ENCODE measurements at regions not wholly inside any gene's neighbourhood (a gene's known extent, or its start where the extent isn't known, plus 50 kb on each side); places are given as distances from the start of the nearest gene placed in this dataset.

DNA sequence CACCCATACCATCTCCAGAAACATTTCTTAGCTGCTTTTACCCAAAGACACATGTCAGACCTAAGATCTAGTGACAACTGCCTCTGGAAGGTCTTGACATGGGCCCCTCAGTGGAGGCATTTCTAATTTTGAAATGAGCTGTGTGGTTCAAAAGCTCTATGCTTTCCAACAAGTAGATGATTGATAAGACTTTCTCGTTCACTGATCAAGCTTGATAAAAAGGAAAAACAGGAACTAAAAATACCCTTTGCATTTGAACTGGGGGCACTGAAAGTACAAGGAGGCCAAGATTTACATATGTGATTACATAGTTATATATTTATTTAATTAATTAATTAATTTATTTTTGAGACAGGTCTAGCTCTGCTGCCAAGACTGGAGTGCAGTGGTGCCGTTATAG lies 61.3 kb upstream of the SCOC start:
- TF ChIP-seq ZFP30 (CRISPR knock-in tag; IDR thresholded peaks at IDR 0.05): no peak
- no peak for TF ChIP-seq ZNF8 (CRISPR knock-in tag; IDR thresholded peaks at IDR 0.05)
- TF ChIP-seq, protein P1, sequence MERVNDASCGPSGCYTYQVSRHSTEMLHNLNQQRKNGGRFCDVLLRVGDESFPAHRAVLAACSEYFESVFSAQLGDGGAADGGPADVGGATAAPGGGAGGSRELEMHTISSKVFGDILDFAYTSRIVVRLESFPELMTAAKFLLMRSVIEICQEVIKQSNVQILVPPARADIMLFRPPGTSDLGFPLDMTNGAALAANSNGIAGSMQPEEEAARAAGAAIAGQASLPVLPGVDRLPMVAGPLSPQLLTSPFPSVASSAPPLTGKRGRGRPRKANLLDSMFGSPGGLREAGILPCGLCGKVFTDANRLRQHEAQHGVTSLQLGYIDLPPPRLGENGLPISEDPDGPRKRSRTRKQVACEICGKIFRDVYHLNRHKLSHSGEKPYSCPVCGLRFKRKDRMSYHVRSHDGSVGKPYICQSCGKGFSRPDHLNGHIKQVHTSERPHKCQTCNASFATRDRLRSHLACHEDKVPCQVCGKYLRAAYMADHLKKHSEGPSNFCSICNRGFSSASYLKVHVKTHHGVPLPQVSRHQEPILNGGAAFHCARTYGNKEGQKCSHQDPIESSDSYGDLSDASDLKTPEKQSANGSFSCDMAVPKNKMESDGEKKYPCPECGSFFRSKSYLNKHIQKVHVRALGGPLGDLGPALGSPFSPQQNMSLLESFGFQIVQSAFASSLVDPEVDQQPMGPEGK (CRISPR knock-in tag; IDR thresholded peaks at IDR 0.05; ENCODE audit: borderline replicate concordance): no peak
- TF ChIP-seq ESRRG (CRISPR knock-in tag; IDR thresholded peaks at IDR 0.05): no peak
- TF ChIP-seq ZFP3 (CRISPR knock-in tag; IDR thresholded peaks at IDR 0.05): no peak
